Keratinocyte (primary cell): ENCODE measurements at regions not wholly inside any gene's neighbourhood (a gene's known extent, or its start where the extent isn't known, plus 50 kb on each side); places are given as distances from the start of the nearest gene placed in this dataset.

ENCODE experiments used
- DNase-seq: peaks from one replicate; pipeline ENCODE4 v3.0.0-alpha.2; 2011; ENCODE audit warnings: low read depth, missing footprints, low spot score
- FAIRE-seq: peaks from 2 replicates; lab custom pipeline; 2011; peaks lifted over from hg19 to GRCh38; lab: Jason Lieb, UNC
- H2AFZ ChIP-seq: 2 replicates; pipeline ENCODE4 v1.6.0; 2012; ENCODE audit warnings: low read length, control low read depth, inconsistent platforms; ENCODE audit not compliant: control insufficient read depth
- H3K27ac ChIP-seq: 2 replicates; pipeline ENCODE4 v1.5.1; 2011; ENCODE audit warnings: low read length; ENCODE audit not compliant: control insufficient read depth, insufficient read depth
- H3K27me3 ChIP-seq: 3 replicates; pipeline ENCODE4 v1.6.0; 2011; ENCODE audit warnings: low read length; ENCODE audit not compliant: control insufficient read depth, insufficient read depth; ENCODE audit errors: extremely low read depth
- H3K36me3 ChIP-seq, 2 experiments: 2 replicates in 1 of 2; 3 replicates in 1 of 2; pipeline ENCODE4 v1.5.1; 2011; ENCODE audit warnings: low read length in 2 of 2, mild to moderate bottlenecking in 1 of 2; ENCODE audit not compliant: control insufficient read depth in 2 of 2, insufficient read depth in 2 of 2; ENCODE audit errors: extremely low read depth in 1 of 2
- H3K4me1 ChIP-seq: 3 replicates; pipeline ENCODE4 v1.5.1; 2011; ENCODE audit warnings: low read length; ENCODE audit not compliant: control insufficient read depth, insufficient read depth; ENCODE audit errors: extremely low read depth
- H3K4me2 ChIP-seq: 3 replicates; pipeline ENCODE4 v1.6.0; 2011; ENCODE audit warnings: low read depth, low read length; ENCODE audit not compliant: control insufficient read depth, insufficient read depth; ENCODE audit errors: extremely low read depth
- H3K4me3 ChIP-seq, 3 experiments: fragments of 200-600 bp in 1 of 3; sonication (generic) in 1 of 3; 2 replicates in 2 of 3; 3 replicates in 1 of 3; pipeline ENCODE4 v1.5.1; 2011 to 2016; ENCODE audit warnings: low read length in 3 of 3, mild to moderate bottlenecking in 3 of 3, control low read depth in 2 of 3, inconsistent platforms in 1 of 3, low read depth in 1 of 3, mixed read lengths in 1 of 3, mixed run types in 1 of 3, moderate library complexity in 1 of 3; ENCODE audit not compliant: control insufficient read depth in 2 of 3, insufficient read depth in 2 of 3; ENCODE audit errors: extremely low read depth in 1 of 3
- H3K79me2 ChIP-seq: 2 replicates; pipeline ENCODE4 v1.6.0; 2012; ENCODE audit warnings: low read length; ENCODE audit not compliant: control insufficient read depth, insufficient read depth
- H3K9ac ChIP-seq: 3 replicates; pipeline ENCODE4 v1.6.0; 2011; ENCODE audit warnings: low read length; ENCODE audit not compliant: control insufficient read depth, insufficient read depth; ENCODE audit errors: extremely low read depth
- H3K9me1 ChIP-seq: 3 replicates; pipeline ENCODE4 v1.6.0; 2011; ENCODE audit warnings: low read length; ENCODE audit not compliant: control insufficient read depth, insufficient read depth; ENCODE audit errors: extremely low read depth
- H3K9me3 ChIP-seq: 2 replicates; pipeline ENCODE4 v1.5.1; 2012; ENCODE audit warnings: low read depth, low read length; ENCODE audit not compliant: control insufficient read depth
- H4K20me1 ChIP-seq: 3 replicates; pipeline ENCODE4 v1.6.0; 2011; ENCODE audit warnings: low read length; ENCODE audit not compliant: control insufficient read depth, insufficient read depth; ENCODE audit errors: extremely low read depth
- EZH2 ChIP-seq: IDR thresholded peaks from one replicate; pipeline ENCODE4 v1.6.1; 2012; ENCODE audit warnings: inconsistent platforms, mild to moderate bottlenecking, low read length, moderate library complexity
- dilution Hi-C: fragments of 300-500 bp; cut with MboI; formaldehyde crosslinking; loops from one replicate; pipeline ENCODE4 v1.7.0; 2020; ENCODE audit warnings: low sequenced_read_pairs; ENCODE audit not compliant: extremely low pct_ligation_motif_present
- TF ChIP-seq, protein P1 (sequence below), 3 experiments: IDR thresholded peaks in 1 of 3; conservative IDR thresholded peaks in 1 of 3; optimal IDR thresholded peaks in 1 of 3; 2 replicates in 2 of 3; 3 replicates in 1 of 3; pipeline versions ENCODE3 to v1.5.1; 2011; ENCODE audit warnings: low read length in 3 of 3, mild to moderate bottlenecking in 3 of 3, moderate library complexity in 2 of 3, control low read depth in 1 of 3, inconsistent platforms in 1 of 3; ENCODE audit not compliant: insufficient read depth in 2 of 3; ENCODE audit errors: extremely low read depth in 1 of 3

DNA sequence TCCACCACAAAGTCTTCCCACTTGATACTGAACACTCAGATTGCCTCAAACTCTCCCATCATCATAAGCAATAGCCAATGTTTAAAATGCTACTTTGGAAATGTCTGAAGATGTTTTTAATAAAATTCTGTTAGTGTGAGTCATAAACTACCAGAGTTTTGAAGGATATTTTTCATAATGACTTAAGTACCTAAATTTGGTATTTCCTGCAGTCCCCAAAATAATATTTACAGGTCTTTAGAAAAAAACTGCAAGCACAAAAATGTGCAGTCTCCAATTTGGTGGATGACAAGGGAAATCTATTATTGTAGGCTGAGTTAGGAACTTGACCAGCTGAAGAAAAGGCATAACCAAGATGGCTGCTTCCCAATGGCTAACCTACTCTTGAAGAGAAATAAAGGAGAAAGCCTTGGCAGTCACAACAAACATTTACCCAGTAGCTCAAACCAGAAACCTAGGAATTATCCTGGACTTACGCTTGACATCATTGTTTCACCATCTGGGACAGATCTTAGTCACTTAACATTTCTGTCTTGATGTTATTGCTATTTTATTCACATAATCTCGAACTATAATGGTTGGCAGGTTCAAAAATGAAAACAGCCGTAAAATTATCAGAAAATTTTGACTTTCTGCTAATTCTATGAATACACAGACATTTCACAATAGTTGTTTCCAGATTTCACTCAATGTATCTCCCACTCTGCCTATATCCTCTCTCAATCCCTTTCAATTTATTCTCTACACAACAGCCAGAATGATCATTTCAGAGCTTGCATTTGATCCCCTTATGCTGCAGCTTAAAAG is 111.2 kb upstream of the STEAP1B start:
- H3K36me3 ChIP-seq, result no peaks in the 10 kb centered on the region
- dilution Hi-C loops, result no loop called here
- no peaks in the 10 kb centered on the region for H3K79me2 ChIP-seq
- no peak overlapping the region for H3K27ac ChIP-seq
- no peak overlapping the region for H3K4me3 ChIP-seq
- H3K4me1 ChIP-seq, result no peaks in the 10 kb centered on the region
- no peak overlapping the region for H3K9ac ChIP-seq
- FAIRE-seq (no peak), DNase-seq (no peak)
- H3K9me1 ChIP-seq, result no peaks in the 10 kb centered on the region
- H3K27me3 ChIP-seq, result no peaks in the 10 kb centered on the region
- H4K20me1 ChIP-seq, result no peaks in the 10 kb centered on the region
- H3K9me3 ChIP-seq, result no peaks in the 10 kb centered on the region
- no peak overlapping the region for H3K4me2 ChIP-seq
- H2AFZ ChIP-seq, result no peak overlapping the region
- TF ChIP-seq, protein P1, sequence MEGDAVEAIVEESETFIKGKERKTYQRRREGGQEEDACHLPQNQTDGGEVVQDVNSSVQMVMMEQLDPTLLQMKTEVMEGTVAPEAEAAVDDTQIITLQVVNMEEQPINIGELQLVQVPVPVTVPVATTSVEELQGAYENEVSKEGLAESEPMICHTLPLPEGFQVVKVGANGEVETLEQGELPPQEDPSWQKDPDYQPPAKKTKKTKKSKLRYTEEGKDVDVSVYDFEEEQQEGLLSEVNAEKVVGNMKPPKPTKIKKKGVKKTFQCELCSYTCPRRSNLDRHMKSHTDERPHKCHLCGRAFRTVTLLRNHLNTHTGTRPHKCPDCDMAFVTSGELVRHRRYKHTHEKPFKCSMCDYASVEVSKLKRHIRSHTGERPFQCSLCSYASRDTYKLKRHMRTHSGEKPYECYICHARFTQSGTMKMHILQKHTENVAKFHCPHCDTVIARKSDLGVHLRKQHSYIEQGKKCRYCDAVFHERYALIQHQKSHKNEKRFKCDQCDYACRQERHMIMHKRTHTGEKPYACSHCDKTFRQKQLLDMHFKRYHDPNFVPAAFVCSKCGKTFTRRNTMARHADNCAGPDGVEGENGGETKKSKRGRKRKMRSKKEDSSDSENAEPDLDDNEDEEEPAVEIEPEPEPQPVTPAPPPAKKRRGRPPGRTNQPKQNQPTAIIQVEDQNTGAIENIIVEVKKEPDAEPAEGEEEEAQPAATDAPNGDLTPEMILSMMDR (optimal IDR thresholded peaks at IDR 0.05 in 1 of 3, IDR thresholded peaks at IDR 0.05 in 1 of 3, conservative IDR thresholded peaks at IDR 0.05 in 1 of 3; ENCODE audit: extremely low read depth in 1 of 3, insufficient read depth in 2 of 3, low read length in 3 of 3), result no peak
- TF ChIP-seq EZH2, result no peak

DNA sequence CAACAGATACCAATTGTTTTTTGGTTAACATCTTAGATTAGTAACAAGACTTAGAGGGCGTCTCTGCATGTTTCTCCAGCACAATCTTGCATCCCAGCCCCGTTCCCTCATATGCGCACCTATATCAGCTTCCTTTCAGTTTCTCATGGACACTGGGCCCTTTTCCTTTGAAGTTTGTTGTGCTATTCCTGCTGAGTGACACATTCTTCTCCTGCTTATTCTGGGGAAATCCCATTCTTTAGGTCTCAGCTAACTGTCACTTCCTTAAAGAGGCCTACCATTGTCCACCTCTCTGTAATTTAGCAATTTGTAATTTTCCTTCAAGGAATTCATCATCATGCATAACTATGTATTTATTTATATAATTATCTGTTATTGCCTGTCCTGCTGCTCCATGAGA is 110.3 kb upstream of the STEAP1B start:
- Histone ChIP-seq H3K4me3 (no peak overlapping the region), H3K79me2 (no peaks in the 10 kb centered on the region), H2AFZ (no peak overlapping the region), H3K9me1 (no peaks in the 10 kb centered on the region), H3K4me2 (no peak overlapping the region), H3K36me3 (no peaks in the 10 kb centered on the region), H3K27me3 (no peaks in the 10 kb centered on the region), H3K27ac (no peak overlapping the region), H4K20me1 (no peaks in the 10 kb centered on the region), H3K9me3 (no peaks in the 10 kb centered on the region), H3K9ac (no peak overlapping the region), H3K4me1 (no peaks in the 10 kb centered on the region)
- no peak for DNase-seq
- TF ChIP-seq EZH2, result no peak
- dilution Hi-C loops, result no loop called here
- no peak for FAIRE-seq
